K562 (cell line): ENCODE measurements at regions not wholly inside any gene's neighbourhood (a gene's known extent, or its start where the extent isn't known, plus 50 kb on each side); places are given as distances from the start of the nearest gene placed in this dataset.

ENCODE experiments used
- ATAC-seq: fragments of 200-7000 bp; cut with Tn5 transposase; 3 replicates; pipeline ENCODE4 v1.9.1; 2020; ENCODE audit warnings: moderate library complexity
- BruUV-seq: library from RNA; stranded (reverse); fragments of 400-500 nt; replicated peaks from 2 replicates; lab custom pipeline; 2021; lab: Mats Ljungman, UMichigan
- CTCF ChIA-PET: fragments of 300-600 bp; formaldehyde crosslinking; extraction: SDS; loops from one replicate; lab custom pipeline; 2021; ENCODE audit warnings: low intra/inter-chr PET ratio; lab: Yijun Ruan, JAX
- POLR2A ChIA-PET: fragments of 300-600, 350-650 bp; sonication (Branson Sonifier 250); formaldehyde crosslinking; extraction: SDS; loops from one replicate; lab custom pipeline; 2021; ENCODE audit warnings: antibody characterized with exemption, inconsistent platforms; lab: Yijun Ruan, JAX
- DNase-seq, 4 experiments: peaks; one replicate each; pipeline versions ENCODE4 v3.0.0 to v3.0.0-alpha.2; 2011 to 2018; ENCODE audit warnings: low spot score in 3 of 4, mixed read lengths in 3 of 4; ENCODE audit errors: extremely low read depth in 1 of 4
- FAIRE-seq: peaks from 2 replicates; lab custom pipeline; 2011; peaks lifted over from hg19 to GRCh38; lab: Jason Lieb, UNC
- H2AFZ ChIP-seq: 2 replicates; pipeline ENCODE4 v1.6.0; 2011; ENCODE audit warnings: low read depth, low read length, control low read depth, inconsistent platforms
- H3K27ac ChIP-seq: fragments of 200-600 bp; 3 replicates; pipeline ENCODE4 v1.8.0; 2011; ENCODE audit warnings: low read depth, mild to moderate bottlenecking, control low read depth, inconsistent platforms, low read length, moderate library complexity, mixed read lengths; ENCODE audit errors: extremely low read depth
- H3K27me3 ChIP-seq, 2 experiments: fragments of 300-600 bp in 1 of 2; 2 replicates in 1 of 2; 3 replicates in 1 of 2; pipeline versions ENCODE4 v1.6.0 to v1.8.0; 2011; ENCODE audit warnings: inconsistent platforms in 2 of 2, low read length in 2 of 2, mild to moderate bottlenecking in 1 of 2, mixed read lengths in 1 of 2, moderate library complexity in 1 of 2; ENCODE audit not compliant: control insufficient read depth in 2 of 2, insufficient read depth in 2 of 2
- H3K36me3 ChIP-seq: fragments of 300-600 bp; 3 replicates; pipeline ENCODE4 v1.8.0; 2011; ENCODE audit warnings: mild to moderate bottlenecking, low read length, inconsistent platforms; ENCODE audit not compliant: control insufficient read depth, insufficient read depth
- H3K4me1 ChIP-seq, 2 experiments: fragments of 200-600 bp in 1 of 2; replicated peaks in 1 of 2; 2 replicates in 1 of 2; 3 replicates in 1 of 2; pipeline versions ENCODE4 v1.5.1 to v1.8.0; 2011; ENCODE audit warnings: inconsistent platforms in 2 of 2, low read length in 2 of 2, mild to moderate bottlenecking in 1 of 2, mixed read lengths in 1 of 2, moderate library complexity in 1 of 2; ENCODE audit not compliant: control insufficient read depth in 2 of 2, insufficient read depth in 2 of 2
- H3K4me2 ChIP-seq: 2 replicates; pipeline ENCODE4 v1.6.1; 2011; ENCODE audit warnings: low read length, control low read depth, inconsistent platforms, mixed read lengths; ENCODE audit not compliant: insufficient read depth
- H3K4me3 ChIP-seq: fragments of 200-600 bp; sonication (generic), shearing (Covaris generic); 2 replicates; pipeline ENCODE4 v1.5.1; 2016; ENCODE audit warnings: control low read depth, inconsistent platforms
- H3K79me2 ChIP-seq: fragments of 200-600 bp; 3 replicates; pipeline ENCODE4 v1.8.0; 2011; ENCODE audit warnings: low read length, inconsistent platforms; ENCODE audit not compliant: control insufficient read depth, insufficient read depth
- H3K9ac ChIP-seq, 2 experiments: 2 replicates each; pipeline versions ENCODE4 v1.6.0 to v1.6.1; 2011; ENCODE audit warnings: low read depth in 2 of 2, low read length in 2 of 2, control low read depth in 1 of 2, inconsistent platforms in 1 of 2, mild to moderate bottlenecking in 1 of 2, mixed read lengths in 1 of 2; ENCODE audit not compliant: insufficient read depth in 1 of 2
- H3K9me1 ChIP-seq: one replicate; pipeline ENCODE4 v1.6.0; 2011; ENCODE audit warnings: inconsistent platforms, mild to moderate bottlenecking, low read length, moderate library complexity; ENCODE audit not compliant: control insufficient read depth, insufficient read depth
- H3K9me3 ChIP-seq: replicated peaks from 2 replicates; pipeline ENCODE4 v1.5.1; 2011; ENCODE audit warnings: low read depth, low read length, inconsistent platforms; ENCODE audit not compliant: control insufficient read depth, insufficient read depth
- H4K20me1 ChIP-seq: replicated peaks from 2 replicates; pipeline ENCODE4 v1.6.1; 2011; ENCODE audit warnings: low read length, inconsistent platforms, mixed read lengths; ENCODE audit not compliant: control insufficient read depth, insufficient read depth
- BACH1 ChIP-seq: fragments of 200-800 bp; sonication (Bioruptor generic); IDR thresholded peaks from 2 replicates; pipeline ENCODE4 v1.6.1; 2016; ENCODE audit warnings: missing genetic modification characterization, missing compliant biosample characterization
- BMI1 ChIP-seq: fragments of 150-350 bp; IDR thresholded peaks from 2 replicates; pipeline ENCODE4 v1.6.1; 2014; ENCODE audit warnings: low read length
- BRF1 ChIP-seq: IDR thresholded peaks from 3 replicates; pipeline ENCODE4 v1.6.1; 2011; ENCODE audit warnings: borderline replicate concordance, mild to moderate bottlenecking; ENCODE audit not compliant: insufficient read length; ENCODE audit errors: extremely low read depth
- FOSL1 ChIP-seq: fragments of 200-800 bp; sonication (Bioruptor generic); conservative IDR thresholded peaks from 2 replicates; pipeline ENCODE4 v1.6.1; 2016; ENCODE audit warnings: missing genetic modification characterization, missing compliant biosample characterization
- GTF2E2 ChIP-seq: fragments of 200-800 bp; sonication (Bioruptor generic); IDR thresholded peaks from 2 replicates; pipeline ENCODE4 v1.6.1; 2016; ENCODE audit warnings: missing genetic modification characterization, missing compliant biosample characterization
- SMAD4 ChIP-seq: fragments of 250-450 bp; sonication (Bioruptor Pico); conservative IDR thresholded peaks from 2 replicates; pipeline ENCODE4 v1.8.0; 2021; ENCODE audit warnings: inconsistent platforms, mild to moderate bottlenecking, moderate library complexity
- TGIF2 ChIP-seq: sonication (generic); formaldehyde crosslinking; IDR thresholded peaks from 2 replicates; pipeline ENCODE4 v1.8.1; 2022; ENCODE audit warnings: mild to moderate bottlenecking, missing genetic modification reagents, moderate library complexity
- ZKSCAN8 ChIP-seq: fragments of 200-800 bp; sonication (Bioruptor generic); IDR thresholded peaks from 2 replicates; pipeline ENCODE4 v1.6.1; 2016; ENCODE audit warnings: missing genetic modification characterization, missing compliant biosample characterization
- ZNF785 ChIP-seq: fragments of 250-450 bp; sonication (Bioruptor Pico); IDR thresholded peaks from 2 replicates; pipeline ENCODE4 v1.4.0; 2020; ENCODE audit warnings: mild to moderate bottlenecking
- WGBS: fragments of 100-300 bp; shearing (Covaris generic); methylation state at CpG from one replicate; pipeline ENCODE4 v1.1.6; 2016; ENCODE audit warnings: low coverage, mixed read lengths; ENCODE audit not compliant: insufficient coverage; ENCODE audit errors: missing lambda C conversion rate; 5-methylcytosine and 5-hydroxymethylcytosine counted together
- in situ Hi-C: fragments of 300-500 bp; cut with MboI; formaldehyde crosslinking; loops from 4 replicates; pipeline ENCODE4 v1.15.0; 2018; ENCODE audit warnings: inconsistent platforms, mixed read lengths
- intact Hi-C: fragments of 100-400 bp; cut with micrococcal nuclease; formaldehyde crosslinking; loops from 2 replicates; pipeline ENCODE4 v1.14.2; 2022
- TF ChIP-seq, protein P1 (sequence below): fragments of 200-800 bp; sonication (Bioruptor generic); IDR thresholded peaks from 2 replicates; pipeline ENCODE4 v1.6.1; 2017; ENCODE audit warnings: missing genetic modification characterization, missing compliant biosample characterization
- TF ChIP-seq, protein P2 (sequence below): fragments of 250-450 bp; sonication (Bioruptor Pico); IDR thresholded peaks from 2 replicates; pipeline ENCODE4 v1.9.0; 2021; ENCODE audit warnings: mild to moderate bottlenecking

- no peaks in the 10 kb centered on the region for H3K27me3 ChIP-seq
- in situ Hi-C loops (no loop called here), intact Hi-C loops (no loop called here)
- H2AFZ ChIP-seq, result no peak overlapping the region
- H3K9me3 ChIP-seq, result no peaks in the 10 kb centered on the region
- H3K27ac ChIP-seq, result no peak overlapping the region
- TF ChIP-seq ZNF785 (CRISPR knock-in tag), result no peak
- TF ChIP-seq SMAD4 (CRISPR knock-in tag), result no peak
- TF ChIP-seq ZKSCAN8 (CRISPR knock-in tag), result no peak
- no peak for TF ChIP-seq GTF2E2 (tag)
- TF ChIP-seq BMI1, result no peak
- TF ChIP-seq, protein P1, sequence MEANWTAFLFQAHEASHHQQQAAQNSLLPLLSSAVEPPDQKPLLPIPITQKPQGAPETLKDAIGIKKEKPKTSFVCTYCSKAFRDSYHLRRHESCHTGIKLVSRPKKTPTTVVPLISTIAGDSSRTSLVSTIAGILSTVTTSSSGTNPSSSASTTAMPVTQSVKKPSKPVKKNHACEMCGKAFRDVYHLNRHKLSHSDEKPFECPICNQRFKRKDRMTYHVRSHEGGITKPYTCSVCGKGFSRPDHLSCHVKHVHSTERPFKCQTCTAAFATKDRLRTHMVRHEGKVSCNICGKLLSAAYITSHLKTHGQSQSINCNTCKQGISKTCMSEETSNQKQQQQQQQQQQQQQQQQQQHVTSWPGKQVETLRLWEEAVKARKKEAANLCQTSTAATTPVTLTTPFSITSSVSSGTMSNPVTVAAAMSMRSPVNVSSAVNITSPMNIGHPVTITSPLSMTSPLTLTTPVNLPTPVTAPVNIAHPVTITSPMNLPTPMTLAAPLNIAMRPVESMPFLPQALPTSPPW (CRISPR knock-in tag), result no peak
- no peak for TF ChIP-seq TGIF2 (CRISPR knock-in tag)
- TF ChIP-seq BRF1, result no peak
- no peak for TF ChIP-seq BACH1 (tag)
- TF ChIP-seq, protein P2, sequence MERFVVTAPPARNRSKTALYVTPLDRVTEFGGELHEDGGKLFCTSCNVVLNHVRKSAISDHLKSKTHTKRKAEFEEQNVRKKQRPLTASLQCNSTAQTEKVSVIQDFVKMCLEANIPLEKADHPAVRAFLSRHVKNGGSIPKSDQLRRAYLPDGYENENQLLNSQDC, result no peak
- no peak for TF ChIP-seq FOSL1
- H3K36me3 ChIP-seq, result no peaks in the 10 kb centered on the region
- ChIA-PET POLR2A (no interaction called here), CTCF (no interaction called here)
- WGBS, result 39% methylated on average over 3 of the region's 5 CpGs
- DNase-seq, result no peak
- H4K20me1 ChIP-seq, result no peaks in the 10 kb centered on the region
- no peak overlapping the region for H3K4me3 ChIP-seq
- BruUV-seq, result no TSS peak
- no peak for ATAC-seq
- H3K9me1 ChIP-seq, result no peaks in the 10 kb centered on the region
- no peak overlapping the region for H3K9ac ChIP-seq
- H3K4me2 ChIP-seq, result no peak overlapping the region
- no peaks in the 10 kb centered on the region for H3K79me2 ChIP-seq
- FAIRE-seq, result no peak
- no peaks in the 10 kb centered on the region for H3K4me1 ChIP-seq
Observed at GRCh38 chr14:26863736-26864135, 265.9 kb upstream of the NOVA1 start.
